ENCODE measurements at regions not wholly inside any gene's neighbourhood (a gene's known extent, or its start where the extent isn't known, plus 50 kb on each side); places are given as distances from the start of the nearest gene placed in this dataset.

DNA sequence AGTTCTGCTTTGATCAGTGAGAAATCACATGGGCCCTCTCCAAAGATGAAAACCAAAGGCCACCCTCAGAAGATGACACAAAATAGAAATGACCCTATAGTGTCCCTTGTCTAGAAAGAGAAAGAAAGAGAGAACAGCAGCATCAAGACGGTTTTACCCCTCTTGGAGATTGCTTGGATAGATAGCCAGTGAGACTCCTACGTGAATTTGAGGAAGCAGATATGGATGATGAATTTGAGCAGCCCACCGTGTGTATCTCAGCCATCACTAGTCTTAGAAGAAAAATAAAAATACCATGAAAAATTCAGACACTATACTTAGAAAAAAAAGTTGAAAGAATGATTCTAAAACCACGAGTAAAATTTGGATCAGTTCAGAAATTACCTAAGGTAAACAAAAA, 329.1 kb upstream of the CNTNAP5 start:
- TF ChIP-seq, protein P1, sequence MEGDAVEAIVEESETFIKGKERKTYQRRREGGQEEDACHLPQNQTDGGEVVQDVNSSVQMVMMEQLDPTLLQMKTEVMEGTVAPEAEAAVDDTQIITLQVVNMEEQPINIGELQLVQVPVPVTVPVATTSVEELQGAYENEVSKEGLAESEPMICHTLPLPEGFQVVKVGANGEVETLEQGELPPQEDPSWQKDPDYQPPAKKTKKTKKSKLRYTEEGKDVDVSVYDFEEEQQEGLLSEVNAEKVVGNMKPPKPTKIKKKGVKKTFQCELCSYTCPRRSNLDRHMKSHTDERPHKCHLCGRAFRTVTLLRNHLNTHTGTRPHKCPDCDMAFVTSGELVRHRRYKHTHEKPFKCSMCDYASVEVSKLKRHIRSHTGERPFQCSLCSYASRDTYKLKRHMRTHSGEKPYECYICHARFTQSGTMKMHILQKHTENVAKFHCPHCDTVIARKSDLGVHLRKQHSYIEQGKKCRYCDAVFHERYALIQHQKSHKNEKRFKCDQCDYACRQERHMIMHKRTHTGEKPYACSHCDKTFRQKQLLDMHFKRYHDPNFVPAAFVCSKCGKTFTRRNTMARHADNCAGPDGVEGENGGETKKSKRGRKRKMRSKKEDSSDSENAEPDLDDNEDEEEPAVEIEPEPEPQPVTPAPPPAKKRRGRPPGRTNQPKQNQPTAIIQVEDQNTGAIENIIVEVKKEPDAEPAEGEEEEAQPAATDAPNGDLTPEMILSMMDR (IDR thresholded peaks at IDR 0.05): no peak
- no peak for TF ChIP-seq POLR2A (IDR thresholded peaks at IDR 0.05)
